ENCODE measurements at regions not wholly inside any gene's neighbourhood (a gene's known extent, or its start where the extent isn't known, plus 50 kb on each side); places are given as distances from the start of the nearest gene placed in this dataset.

DNA sequence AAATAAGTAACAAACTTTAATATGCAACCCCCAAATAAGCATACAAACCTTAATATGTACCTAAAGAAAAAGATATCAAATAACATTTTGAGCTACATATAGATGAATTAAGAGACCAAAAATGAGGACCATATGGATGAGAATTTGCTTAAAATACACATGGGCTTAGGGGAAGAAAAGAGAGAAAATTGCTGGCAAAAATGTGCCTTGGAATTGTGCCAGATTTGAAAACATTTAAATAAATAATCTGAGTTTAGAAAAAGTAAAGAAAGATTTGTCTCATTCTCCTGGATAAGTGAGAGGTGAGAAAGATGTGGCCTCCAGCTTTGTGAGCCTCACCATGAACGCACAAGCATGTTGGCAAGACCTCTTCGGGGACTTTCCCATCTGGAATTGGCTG is 372.6 kb downstream of the SOX11 start:
- DNase-seq (ENCODE audit: low read depth, low spot score) = no peak

DNA sequence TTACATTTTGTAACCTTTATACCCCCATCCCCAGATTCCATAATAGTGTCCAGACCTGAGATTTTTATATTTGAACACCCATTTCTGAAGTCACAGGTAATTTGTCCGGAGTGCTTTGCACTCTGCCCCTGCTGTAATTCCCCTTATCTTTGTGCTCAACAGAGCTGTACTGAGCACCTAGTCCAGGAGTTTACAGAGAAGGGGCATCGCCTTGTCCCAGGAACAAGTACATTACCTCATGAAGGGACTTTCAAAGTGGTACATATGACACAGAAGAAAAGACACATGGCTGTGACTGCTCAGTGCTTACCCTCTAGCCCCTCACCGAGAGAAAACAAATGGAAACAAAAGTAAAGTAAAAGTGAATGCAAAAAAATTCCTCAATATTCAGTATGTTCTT is 373.5 kb downstream of the SOX11 start:
- DNase-seq (ENCODE audit: low read depth, low spot score) = no peak

DNA sequence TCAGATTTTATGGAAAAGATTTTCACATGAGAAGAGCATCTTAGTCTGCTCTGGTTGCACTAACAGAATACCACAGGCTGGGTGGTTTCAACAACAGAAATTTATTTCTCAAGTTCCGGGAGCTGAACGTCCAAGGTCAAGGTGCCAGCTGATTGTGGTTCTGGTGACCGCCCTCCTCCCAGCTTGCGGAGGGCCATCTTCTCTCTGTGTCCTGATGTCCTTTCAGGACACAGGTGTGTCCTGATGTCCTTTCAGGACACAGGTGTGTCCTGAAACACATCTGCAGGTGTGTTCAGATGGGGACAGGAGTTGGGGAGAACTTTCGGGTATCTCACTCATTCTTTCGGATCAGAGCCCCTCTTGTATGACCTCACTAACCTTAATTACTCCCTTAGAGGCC is 374.9 kb downstream of the SOX11 start:
- no peak for DNase-seq (ENCODE audit: low read depth, low spot score)

DNA sequence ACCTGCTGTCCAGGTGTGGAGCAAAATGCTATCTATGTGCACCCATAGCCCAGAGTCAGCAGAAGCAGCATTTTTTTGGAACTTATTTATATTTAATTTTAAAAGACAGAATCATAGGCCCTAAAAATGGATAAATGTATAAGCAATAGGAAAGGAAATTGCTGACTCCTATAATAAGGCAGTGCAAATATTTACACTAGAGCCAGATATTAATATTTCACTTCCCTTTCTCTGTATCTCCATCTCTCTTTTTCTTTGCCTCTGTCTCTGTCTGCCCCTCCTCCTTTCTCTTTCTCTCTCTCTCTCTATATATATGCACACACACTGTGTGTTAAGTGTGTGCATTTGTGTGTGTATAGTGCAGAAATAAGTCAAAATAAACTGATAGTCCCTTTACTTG is 375.6 kb downstream of the SOX11 start:
- no peak for DNase-seq (ENCODE audit: low read depth, low spot score)

DNA sequence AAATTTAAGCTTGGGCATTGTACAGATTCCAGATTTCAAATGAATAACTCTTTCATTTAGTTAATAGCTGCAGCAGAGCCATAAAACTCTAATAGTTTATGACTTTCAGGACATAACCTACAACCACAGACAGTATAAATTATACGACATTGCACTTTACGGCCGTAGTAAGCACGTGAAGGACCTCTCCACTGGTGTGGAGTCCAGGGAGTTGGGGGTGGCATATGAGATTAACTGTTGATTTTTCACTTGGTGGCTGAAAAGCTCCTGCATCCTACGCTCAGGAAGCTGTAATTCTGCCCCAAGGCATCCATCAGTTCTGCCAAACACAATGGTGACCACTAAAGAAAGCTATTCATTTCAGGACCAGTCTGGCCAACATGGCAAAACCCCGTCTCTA is 376.2 kb downstream of the SOX11 start:
- no peak for DNase-seq (ENCODE audit: low read depth, low spot score)

DNA sequence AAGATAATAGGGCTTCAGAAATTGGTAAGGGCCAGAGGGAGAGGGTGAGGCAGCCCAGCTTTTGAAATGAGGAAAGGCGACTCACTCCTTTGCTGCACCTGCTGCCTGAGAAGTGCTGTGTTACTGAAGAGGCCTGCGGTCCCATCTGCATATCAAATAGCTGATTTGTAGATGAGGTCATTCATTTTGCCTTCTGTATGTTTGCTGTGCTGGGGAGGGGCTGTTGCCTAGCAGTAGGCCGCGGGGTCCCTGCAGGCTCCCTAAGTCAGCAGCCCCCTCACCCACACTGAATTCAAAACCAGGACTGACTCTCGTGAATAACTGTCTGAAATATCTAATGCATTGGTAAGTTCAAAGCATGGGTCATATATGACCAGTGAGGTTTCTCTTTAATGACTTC is 377.2 kb downstream of the SOX11 start:
- no peak for DNase-seq (ENCODE audit: low read depth, low spot score)

DNA sequence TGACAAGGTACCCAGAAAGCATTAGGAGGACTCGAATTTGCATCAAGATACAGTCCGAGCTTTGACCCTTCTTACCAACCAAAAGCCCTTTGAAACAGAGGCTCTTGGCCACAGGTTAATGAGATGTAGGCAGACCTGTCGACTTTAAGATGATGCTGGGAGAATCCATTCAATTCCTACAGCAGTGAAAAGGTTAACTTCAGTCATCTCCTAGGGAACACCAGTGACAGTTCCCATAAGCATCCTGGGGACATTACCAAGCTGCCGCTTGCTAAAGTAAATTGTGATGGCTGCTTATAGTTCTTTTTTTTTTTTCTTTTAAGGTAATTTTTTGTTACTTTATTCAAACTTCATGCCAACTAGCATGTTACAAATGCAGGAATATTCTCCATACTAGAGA is 379.3 kb downstream of the SOX11 start:
- DNase-seq (ENCODE audit: low read depth, low spot score) = no peak

DNA sequence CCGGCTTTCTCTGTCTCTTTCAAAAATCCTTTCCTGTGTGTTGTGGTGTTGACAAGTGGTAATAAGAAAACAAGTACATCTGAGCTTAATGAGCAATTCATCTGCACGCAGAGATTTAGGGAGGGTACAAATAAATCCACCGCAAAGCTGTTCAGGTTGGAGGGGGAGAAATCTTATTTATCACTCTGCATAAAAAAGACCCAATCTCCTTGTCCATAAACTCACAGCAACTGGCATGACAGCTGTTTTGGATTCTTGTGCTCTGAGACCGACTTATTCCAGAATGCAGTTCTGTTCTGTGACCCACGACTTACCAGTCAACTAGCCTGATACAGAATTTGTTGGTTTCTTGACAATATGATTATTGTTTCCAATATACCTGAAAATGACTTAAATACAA is 380.1 kb downstream of the SOX11 start:
- no peak for DNase-seq (ENCODE audit: low read depth, low spot score)

DNA sequence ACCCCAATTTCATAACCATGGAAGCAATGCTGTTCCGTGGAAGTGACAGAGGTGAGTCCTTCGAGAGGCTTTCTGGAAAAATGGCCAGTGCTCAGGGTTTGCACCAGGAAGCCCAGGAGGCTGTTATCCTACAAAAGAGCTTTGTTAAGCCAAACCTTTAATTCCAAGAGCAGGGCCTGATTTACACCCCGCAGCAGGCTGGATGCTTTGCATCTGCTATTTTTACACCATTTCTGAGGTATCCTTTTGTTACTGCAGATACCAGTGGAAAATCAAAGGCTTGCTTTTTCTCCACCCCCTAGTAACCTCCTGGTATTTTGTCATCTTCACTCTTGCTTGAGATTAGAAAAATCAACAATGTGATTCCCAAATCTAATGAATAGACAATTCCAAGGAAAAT is 380.6 kb downstream of the SOX11 start:
- DNase-seq (ENCODE audit: low read depth, low spot score) = no peak

DNA sequence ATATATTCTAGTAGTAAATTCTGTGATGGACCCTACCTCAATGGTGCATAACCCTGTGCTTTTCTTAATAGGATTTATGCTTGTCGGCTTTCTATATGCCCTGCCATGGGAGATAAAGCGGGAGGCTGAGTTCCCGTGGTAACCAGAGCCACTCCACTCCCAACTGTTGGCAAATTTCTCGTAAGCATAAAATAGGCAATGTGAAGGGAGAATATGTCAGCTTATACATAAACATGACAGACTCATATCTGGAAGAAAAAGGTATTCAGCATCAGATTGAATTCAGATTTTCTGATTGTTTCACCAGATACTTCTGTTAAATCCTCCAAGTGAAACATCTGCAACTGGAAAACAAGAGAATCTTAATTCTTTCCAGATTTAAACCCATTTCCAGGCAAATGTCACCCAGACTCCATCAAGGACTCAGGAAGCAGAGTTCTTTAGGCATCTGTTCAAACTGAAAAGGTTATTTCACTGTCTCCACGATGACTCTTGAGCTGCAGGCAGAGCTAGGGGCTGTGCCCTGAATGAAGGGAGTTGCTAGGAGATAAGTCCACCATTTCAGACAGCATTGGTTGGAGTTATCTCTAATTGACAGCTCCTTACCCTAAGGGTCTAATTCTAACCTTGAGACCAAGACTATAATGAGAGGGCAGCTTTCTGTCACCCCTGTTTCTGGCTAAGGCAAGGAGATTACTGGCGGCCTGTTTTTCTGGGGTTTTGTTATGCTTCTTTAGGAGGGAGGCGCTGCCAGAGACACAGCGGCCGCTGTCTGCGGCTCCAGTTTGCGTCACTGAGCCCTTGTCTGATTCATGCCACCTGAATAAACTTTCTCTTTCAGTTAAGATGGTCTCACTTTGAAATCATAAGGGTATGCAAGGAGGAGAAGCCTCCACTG is 381.3 kb downstream of the SOX11 start:
- no peak for DNase-seq (ENCODE audit: low read depth, low spot score)

DNA sequence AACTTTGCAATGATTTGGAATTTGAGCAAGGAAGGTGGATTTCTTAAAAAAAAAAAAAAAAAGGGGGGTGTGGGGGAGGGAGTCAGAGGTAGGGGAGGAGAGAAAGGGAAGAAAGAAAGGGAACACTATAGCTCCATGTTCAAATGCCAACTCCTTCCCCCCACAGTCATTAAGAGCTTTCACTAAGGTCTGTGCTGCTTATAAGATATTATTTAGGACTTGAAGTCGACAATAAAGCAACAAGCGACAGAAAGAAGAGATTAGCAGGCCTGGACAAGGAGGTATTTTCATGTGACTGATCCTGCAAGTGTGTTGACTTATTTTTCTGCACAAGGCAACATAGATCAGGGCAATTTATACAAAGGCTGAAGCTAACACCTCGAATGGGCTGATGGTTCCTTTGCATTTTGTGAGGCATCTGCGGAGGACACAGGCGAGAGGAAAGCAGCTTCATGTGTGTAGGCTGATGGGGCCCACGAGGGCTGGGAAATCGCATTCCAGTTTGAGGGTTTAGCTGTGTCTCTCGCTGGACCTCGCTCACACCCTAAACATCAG is 382.0 kb downstream of the SOX11 start:
- DNase-seq (ENCODE audit: low read depth, low spot score) = no peak

DNA sequence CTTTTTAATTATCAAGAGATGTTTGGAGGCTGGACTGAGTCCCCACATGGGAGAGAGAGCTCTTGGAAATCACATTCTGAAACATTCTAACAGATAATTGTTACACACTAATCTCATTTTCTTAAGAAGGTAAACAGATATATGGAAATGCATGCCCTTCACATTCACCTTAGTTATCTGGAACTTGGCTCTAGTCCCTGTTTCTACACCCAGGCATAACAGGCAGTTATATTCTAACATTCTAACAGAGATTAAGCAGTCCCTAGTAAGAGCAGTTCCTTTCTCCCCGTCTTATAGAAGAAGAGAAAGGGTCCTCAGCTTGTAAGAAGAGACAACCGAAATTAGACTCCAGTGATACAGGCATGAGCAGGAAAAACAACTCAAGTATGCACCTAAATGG is 385.4 kb downstream of the SOX11 start:
- no peak for DNase-seq (ENCODE audit: low read depth, low spot score)

DNA sequence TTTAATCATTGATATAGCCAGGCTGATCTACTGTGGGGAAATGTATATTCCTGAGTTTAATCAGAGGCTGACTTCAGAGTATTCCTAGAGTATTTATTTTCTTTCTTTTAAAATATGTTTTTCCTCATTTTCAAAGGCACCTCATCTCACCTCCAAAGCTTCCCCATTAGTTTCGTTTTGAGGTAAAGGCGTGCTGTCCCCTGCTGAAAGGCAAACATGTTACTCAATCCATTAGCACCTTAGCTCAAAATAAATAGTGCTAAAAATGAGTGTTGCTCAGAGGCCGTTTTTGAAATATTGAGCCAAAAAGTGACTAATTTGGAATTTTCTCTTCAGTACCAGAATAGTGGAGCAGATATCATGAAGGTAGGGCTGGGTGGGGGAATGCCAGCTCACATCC is 386.2 kb downstream of the SOX11 start:
- no peak for DNase-seq (ENCODE audit: low read depth, low spot score)

DNA sequence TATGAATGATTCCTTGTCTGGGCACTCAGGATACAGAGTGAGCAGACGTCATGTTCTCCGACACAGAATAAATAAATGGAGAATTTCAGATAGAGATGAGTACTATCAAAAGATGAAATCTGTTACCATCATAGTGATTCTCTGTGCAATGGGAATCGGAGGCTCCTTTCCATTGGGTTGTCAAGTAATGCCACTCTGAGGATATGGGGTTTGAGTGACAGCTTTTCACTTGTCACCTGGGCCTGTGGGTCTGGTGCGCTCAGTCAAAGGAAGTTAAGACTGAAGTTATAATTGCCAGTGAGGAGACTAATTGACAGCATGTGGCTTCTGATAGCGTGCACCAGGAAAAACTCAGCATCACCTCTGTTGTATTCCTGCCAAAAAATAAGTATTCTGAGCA is 387.2 kb downstream of the SOX11 start:
- DNase-seq (ENCODE audit: low read depth, low spot score) = no peak

DNA sequence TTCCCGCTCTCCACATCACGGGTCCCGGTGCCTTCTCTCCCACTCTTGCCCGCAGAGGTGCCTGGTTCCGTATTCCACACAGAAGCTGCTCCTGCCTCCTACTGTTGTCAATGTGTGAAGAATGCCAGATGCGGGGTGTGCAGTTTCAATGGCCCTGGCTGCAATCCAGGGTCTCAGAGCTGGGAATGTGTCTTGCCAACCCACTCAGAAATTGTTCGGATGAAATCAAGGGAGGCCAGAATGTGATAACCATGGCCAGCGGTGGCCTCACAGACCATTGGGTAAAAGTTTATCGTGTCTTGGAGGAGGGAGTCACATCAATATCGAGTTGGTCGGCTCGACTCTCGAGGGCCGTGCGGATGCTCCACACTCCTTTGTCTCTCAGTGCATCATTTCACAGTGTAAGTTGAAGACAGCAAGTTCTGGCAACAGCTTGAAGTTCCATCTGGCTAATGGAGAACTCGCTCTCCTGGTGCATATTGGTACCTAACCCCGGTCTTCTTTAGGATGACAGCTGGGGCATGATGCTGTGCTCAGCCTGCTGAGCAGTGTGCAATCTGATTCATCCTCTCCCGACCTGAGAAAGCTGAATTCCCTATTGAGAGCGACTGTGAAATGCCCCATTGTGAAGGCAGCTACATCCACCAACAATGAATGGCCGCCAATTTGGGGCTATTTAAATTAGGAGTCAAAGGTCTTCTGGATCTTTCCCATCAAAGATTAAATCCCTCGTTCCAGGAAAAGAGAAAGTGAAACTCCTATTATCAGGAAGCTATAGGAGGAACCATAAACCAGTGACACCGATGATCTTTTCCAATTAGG is 389.0 kb downstream of the SOX11 start:
- DNase-seq (ENCODE audit: low read depth, low spot score) = no peak

DNA sequence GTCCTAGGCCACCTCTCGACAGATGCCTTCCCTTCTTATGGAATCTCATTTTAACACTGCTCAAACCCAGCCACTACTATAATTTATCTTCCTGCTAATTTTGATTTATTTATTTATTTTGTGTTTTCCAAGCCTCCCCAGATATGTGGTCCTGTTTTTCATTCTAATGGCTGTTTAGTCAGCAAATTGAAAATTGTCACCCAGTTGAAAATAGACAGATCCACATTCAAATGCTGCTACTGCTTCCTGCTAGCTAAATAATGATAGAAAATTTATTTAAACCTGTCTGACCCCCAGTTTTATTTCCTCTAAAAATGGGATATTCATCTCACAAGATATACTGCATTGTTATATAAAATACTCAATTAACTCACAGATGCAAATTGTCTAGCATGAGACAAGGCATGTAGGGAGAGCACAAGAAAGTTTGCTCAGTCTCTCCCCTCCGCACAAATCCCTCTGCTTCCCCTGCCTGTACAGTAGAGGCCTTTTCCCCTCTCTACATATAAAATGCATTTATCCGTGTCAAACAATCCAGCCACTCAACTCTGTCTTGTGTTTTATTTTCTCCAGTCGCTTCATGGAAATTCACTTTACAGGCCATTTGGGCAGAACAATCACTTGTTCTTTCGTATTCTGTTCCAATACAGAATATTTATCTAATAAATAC is 389.9 kb downstream of the SOX11 start:
- DNase-seq (ENCODE audit: low read depth, low spot score) = no peak

DNA sequence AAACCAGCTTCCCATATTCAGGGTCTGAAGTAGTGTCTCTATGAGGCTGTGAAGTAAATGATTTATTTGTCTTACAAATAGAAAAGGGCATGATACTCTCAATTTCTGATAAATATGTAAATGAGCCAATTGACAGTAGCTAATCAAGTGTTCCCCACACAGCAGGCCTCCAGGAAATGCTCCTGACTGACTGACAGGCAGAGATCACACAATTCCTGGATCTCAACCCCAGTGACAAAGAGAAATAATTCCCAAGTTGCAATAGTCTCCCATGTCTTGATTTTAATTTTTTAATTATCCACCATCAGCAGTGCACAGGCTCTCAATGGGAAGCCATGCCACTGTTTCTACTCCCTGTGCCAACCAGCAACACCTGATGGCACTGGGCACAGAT is 390.4 kb downstream of the SOX11 start:
- DNase-seq (ENCODE audit: low read depth, low spot score) = no peak

DNA sequence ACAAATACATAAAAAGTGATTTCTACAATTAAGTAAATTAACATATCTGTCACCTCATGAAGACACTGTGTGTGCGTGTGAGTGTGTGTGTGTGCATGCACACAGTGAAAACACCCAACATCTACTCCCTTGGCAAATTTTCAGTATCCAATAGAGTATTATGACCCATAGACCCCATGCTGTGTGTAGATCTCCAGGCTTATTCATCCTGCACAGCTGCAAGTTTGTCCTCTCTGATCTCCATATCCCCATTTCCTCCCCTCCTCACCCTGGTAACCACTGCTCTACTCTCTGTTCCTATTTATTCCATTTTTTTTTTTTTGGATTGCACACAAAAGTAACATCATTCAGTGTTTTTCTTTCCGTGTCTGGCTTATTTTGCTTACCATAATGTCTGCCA is 391.0 kb downstream of the SOX11 start:
- no peak for DNase-seq (ENCODE audit: low read depth, low spot score)

DNA sequence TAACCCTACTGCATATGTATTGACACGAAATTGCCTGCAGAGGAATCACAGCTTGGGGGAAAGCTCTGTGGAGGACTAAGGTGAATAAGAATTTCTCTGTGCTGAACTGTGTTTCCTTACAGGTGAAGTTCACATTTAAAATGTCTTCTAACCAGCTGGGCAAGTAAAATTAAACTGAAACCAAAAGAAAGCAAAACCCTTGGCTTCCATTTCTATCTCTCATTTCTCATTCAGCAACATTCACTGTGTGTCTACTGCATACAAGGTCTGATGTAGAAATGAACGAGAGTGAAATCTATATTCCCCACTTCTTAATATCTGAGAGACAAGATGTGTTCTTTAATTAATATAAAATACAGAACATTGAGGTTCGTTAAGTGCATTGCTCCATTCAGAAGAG is 397.3 kb downstream of the SOX11 start:
- no peak for DNase-seq (ENCODE audit: low read depth, low spot score)

DNA sequence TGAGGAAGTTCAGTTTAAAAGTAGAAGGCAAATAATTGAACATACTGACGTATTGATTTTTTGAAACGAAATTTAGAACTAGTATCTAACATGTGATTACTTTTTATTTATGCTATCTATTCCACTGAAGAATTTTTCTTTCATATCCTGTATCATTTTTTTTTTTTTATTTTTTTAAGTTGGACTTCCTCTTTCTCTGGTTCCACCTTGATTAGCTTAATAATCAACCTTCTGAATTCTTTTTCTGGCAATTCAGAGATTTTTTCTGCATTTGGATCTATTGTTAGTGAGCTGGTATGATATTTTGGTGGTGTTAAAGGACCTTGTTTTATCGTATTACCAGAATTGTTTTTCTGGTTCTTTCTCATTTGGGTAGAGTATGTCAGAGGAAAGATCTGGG is 411.2 kb downstream of the SOX11 start:
- no peak for DNase-seq (ENCODE audit: low read depth, low spot score)

DNA sequence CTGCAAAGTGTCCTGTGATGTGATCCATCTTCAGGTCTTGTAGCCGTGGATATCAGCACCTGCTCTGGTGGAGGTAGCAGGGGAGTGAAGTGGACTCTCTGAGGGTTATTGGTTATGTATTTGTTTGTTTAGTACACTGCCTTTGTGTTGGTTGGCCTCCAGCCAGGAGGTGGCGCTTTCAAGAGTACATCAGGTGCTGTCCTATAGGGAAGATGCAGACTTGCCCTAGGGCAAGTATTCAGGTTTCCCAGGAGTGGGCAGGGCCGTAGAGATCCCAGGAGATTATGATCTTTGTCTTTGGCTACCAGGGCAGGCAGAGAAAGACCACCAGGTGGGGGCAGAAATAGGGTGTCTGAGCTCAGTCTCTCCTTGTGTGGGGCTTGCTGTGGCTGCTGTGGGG is 411.8 kb downstream of the SOX11 start:
- no peak for DNase-seq (ENCODE audit: low read depth, low spot score)

DNA sequence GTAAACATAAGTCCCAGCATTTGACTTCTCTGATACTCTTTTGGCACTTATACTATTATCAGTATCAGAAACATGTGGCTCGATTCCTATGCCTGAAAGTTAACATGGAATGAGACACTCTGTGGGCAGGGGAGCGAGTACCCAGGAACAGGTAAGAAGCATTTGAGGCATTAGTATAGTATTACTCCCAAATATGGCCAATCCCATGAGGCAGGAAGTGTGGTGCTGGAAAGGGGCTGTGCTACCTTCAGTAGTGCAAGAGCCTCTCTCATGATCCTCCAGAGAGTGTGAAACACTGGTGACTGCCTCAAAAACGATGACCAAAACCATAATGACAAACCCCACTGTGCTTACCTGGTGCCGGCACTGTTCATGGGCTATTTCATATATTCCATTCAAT is 415.1 kb downstream of the SOX11 start:
- no peak for DNase-seq (ENCODE audit: low read depth, low spot score)
